H9 (cell line): ENCODE measurements at regions not wholly inside any gene's neighbourhood (a gene's known extent, or its start where the extent isn't known, plus 50 kb on each side); places are given as distances from the start of the nearest gene placed in this dataset.

ENCODE experiments used
- DNase-seq: peaks from one replicate; pipeline ENCODE4 v3.0.0-alpha.2; 2017
- H2AFZ ChIP-seq: one replicate; pipeline ENCODE4 v1.6.1; 2013; ENCODE audit warnings: mild to moderate bottlenecking, low read length, control low read depth, moderate library complexity
- H2AK5ac ChIP-seq: 2 replicates; pipeline ENCODE4 v1.6.1; 2013; ENCODE audit warnings: low read length, control low read depth, mixed read lengths; ENCODE audit not compliant: insufficient read length
- H2BK120ac ChIP-seq: one replicate; pipeline ENCODE4 v1.6.1; 2013; ENCODE audit warnings: low read depth, mild to moderate bottlenecking, low read length, control low read depth, inconsistent platforms; ENCODE audit not compliant: poor library complexity, severe bottlenecking
- H2BK12ac ChIP-seq: 2 replicates; pipeline ENCODE4 v1.6.1; 2013; ENCODE audit warnings: low read length, control low read depth, mixed read lengths, low read depth; ENCODE audit not compliant: insufficient read length
- H2BK15ac ChIP-seq: 2 replicates; pipeline ENCODE4 v1.6.1; 2013; ENCODE audit warnings: low read depth, low read length, control low read depth
- H2BK20ac ChIP-seq: one replicate; pipeline ENCODE4 v1.6.1; 2013; ENCODE audit warnings: low read depth, mild to moderate bottlenecking, low read length, control low read depth, inconsistent platforms; ENCODE audit not compliant: poor library complexity, severe bottlenecking
- H2BK5ac ChIP-seq: 2 replicates; pipeline ENCODE4 v1.6.1; 2013; ENCODE audit warnings: low read length, control low read depth, mixed read lengths; ENCODE audit not compliant: insufficient read length
- H3K14ac ChIP-seq: 2 replicates; pipeline ENCODE4 v1.6.1; 2013; ENCODE audit warnings: low read length, control low read depth; ENCODE audit not compliant: insufficient read depth
- H3K18ac ChIP-seq: 2 replicates; pipeline ENCODE4 v1.6.1; 2013; ENCODE audit warnings: low read depth, mild to moderate bottlenecking, mixed read lengths, low read length, control low read depth; ENCODE audit not compliant: insufficient read length
- H3K23ac ChIP-seq: 2 replicates; pipeline ENCODE4 v1.6.1; 2013; ENCODE audit warnings: low read length, control low read depth, mixed read lengths, low read depth; ENCODE audit not compliant: insufficient read length
- H3K23me2 ChIP-seq: 2 replicates; pipeline ENCODE4 v1.6.1; 2013; ENCODE audit warnings: low read depth, mild to moderate bottlenecking, mixed read lengths, low read length, control low read depth; ENCODE audit not compliant: insufficient read length, poor library complexity, severe bottlenecking
- H3K27ac ChIP-seq: 2 replicates; pipeline ENCODE4 v1.5.1; 2013; ENCODE audit warnings: low read length, control low read depth, mixed read lengths, low read depth; ENCODE audit not compliant: insufficient read length
- H3K27me3 ChIP-seq: 2 replicates; pipeline ENCODE4 v1.6.1; 2013; ENCODE audit warnings: low read length, control low read depth, inconsistent platforms; ENCODE audit not compliant: insufficient read depth
- H3K4ac ChIP-seq: 2 replicates; pipeline ENCODE4 v1.6.1; 2013; ENCODE audit warnings: low read depth, mild to moderate bottlenecking, control low read depth, inconsistent platforms, low read length, moderate library complexity
- H3K4me1 ChIP-seq: 2 replicates; pipeline ENCODE4 v1.6.1; 2013; ENCODE audit warnings: low read length, control low read depth, inconsistent platforms; ENCODE audit not compliant: insufficient read depth
- H3K4me2 ChIP-seq: 2 replicates; pipeline ENCODE4 v1.6.1; 2013; ENCODE audit warnings: low read length, control low read depth, mixed read lengths; ENCODE audit not compliant: insufficient read length, insufficient read depth
- H3K56ac ChIP-seq: 2 replicates; pipeline ENCODE4 v1.6.1; 2013; ENCODE audit warnings: low read depth, mild to moderate bottlenecking, mixed read lengths, low read length, control low read depth; ENCODE audit not compliant: insufficient read length
- H3K79me1 ChIP-seq: 2 replicates; pipeline ENCODE4 v1.6.1; 2013; ENCODE audit warnings: low read depth, mild to moderate bottlenecking, moderate library complexity, low read length, control low read depth, inconsistent platforms; ENCODE audit not compliant: insufficient read depth, poor library complexity, severe bottlenecking
- H3K79me2 ChIP-seq: 2 replicates; pipeline ENCODE4 v1.6.1; 2013; ENCODE audit warnings: low read length, control low read depth, inconsistent platforms; ENCODE audit not compliant: insufficient read depth
- H3K9ac ChIP-seq: 2 replicates; pipeline ENCODE4 v1.6.1; 2013; ENCODE audit warnings: low read length, control low read depth, mixed read lengths; ENCODE audit not compliant: insufficient read length; ENCODE audit errors: extremely low read depth
- H3K9me3 ChIP-seq: one replicate; pipeline ENCODE4 v1.6.1; 2013; ENCODE audit warnings: low read depth, low read length, inconsistent platforms; ENCODE audit not compliant: control insufficient read depth
- H3T11ph ChIP-seq: one replicate; pipeline ENCODE4 v1.6.1; 2013; ENCODE audit warnings: mild to moderate bottlenecking, low read length, control low read depth, inconsistent platforms
- H4K20me1 ChIP-seq: one replicate; pipeline ENCODE4 v1.6.1; 2013; ENCODE audit not compliant: control insufficient read depth, insufficient read length, insufficient read depth
- H4K5ac ChIP-seq: 2 replicates; pipeline ENCODE4 v1.6.1; 2013; ENCODE audit warnings: low read depth, mild to moderate bottlenecking, mixed read lengths, low read length, control low read depth; ENCODE audit not compliant: insufficient read length
- H4K8ac ChIP-seq: replicated peaks from 2 replicates; pipeline ENCODE4 v1.6.1; 2013; ENCODE audit warnings: low read length, control low read depth, mixed read lengths, low read depth; ENCODE audit not compliant: insufficient read length
- H4K91ac ChIP-seq: 2 replicates; pipeline ENCODE4 v1.6.1; 2013; ENCODE audit warnings: low read depth, mild to moderate bottlenecking, moderate library complexity, mixed read lengths, low read length, control low read depth; ENCODE audit not compliant: insufficient read length
- H3K27ac Mint-ChIP-seq, 3 experiments: 2 replicates in 2 of 3; 3 replicates in 1 of 3; pipeline ENCODE4 v1.8.0; 2020 to 2021; ENCODE audit warnings: mixed read lengths in 3 of 3, mild to moderate bottlenecking in 1 of 3, moderate library complexity in 1 of 3
- H3K27me3 Mint-ChIP-seq: 2 replicates; pipeline ENCODE4 v1.8.0; 2021; ENCODE audit warnings: low read depth, mild to moderate bottlenecking, moderate library complexity, mixed read lengths
- H3K36me3 Mint-ChIP-seq, 3 experiments: 2 replicates in 2 of 3; 3 replicates in 1 of 3; pipeline ENCODE4 v1.8.0; 2020 to 2021; ENCODE audit warnings: low read depth in 3 of 3, mixed read lengths in 3 of 3; ENCODE audit not compliant: insufficient read depth in 1 of 3
- H3K4me1 Mint-ChIP-seq, 2 experiments: 2 replicates each; pipeline ENCODE4 v1.8.0; 2020; ENCODE audit warnings: mixed read lengths in 2 of 2
- H3K4me3 Mint-ChIP-seq, 2 experiments: 2 replicates in 1 of 2; 3 replicates in 1 of 2; pipeline ENCODE4 v1.8.0; 2020 to 2021; ENCODE audit warnings: mild to moderate bottlenecking in 2 of 2, mixed read lengths in 2 of 2, moderate library complexity in 1 of 2
- H3K9me3 Mint-ChIP-seq, 2 experiments: 2 replicates in 1 of 2; 3 replicates in 1 of 2; pipeline ENCODE4 v1.8.0; 2020; ENCODE audit warnings: mild to moderate bottlenecking in 2 of 2, mixed read lengths in 2 of 2, moderate library complexity in 1 of 2
- WGBS: extraction: QIAGEN DNeasy Blood & Tissue Kit; methylation state at CpG from one replicate; pipeline ENCODE4 v1.1.7; 2013; ENCODE audit warnings: missing lambda C conversion rate, low lambda C conversion rate, mixed read lengths; ENCODE audit not compliant: insufficient read length; ENCODE audit errors: extremely low coverage; 5-methylcytosine and 5-hydroxymethylcytosine counted together
- TF ChIP-seq, protein P1 (sequence below): fragments of 200-600 bp; sonication (generic); conservative IDR thresholded peaks from 3 replicates; pipeline ENCODE4 v1.8.0; 2021; ENCODE audit warnings: antibody characterized with exemption, mild to moderate bottlenecking

GRCh38 chr1:115907092-115907491, 66.2 kb upstream of the NHLH2 start:
- Histone ChIP-seq H3K14ac (no peak overlapping the region), H3K4ac (no peak overlapping the region), H4K20me1 (no peaks in the 10 kb centered on the region), H3K27me3 (no peaks in the 10 kb centered on the region), H3K9ac (no peak overlapping the region), H3K18ac (no peak overlapping the region), H3K23me2 (no peaks in the 10 kb centered on the region), H3K4me1 (no peaks in the 10 kb centered on the region), H2AFZ (no peak overlapping the region), H3K9me3 (no peaks in the 10 kb centered on the region), H3K56ac (no peak overlapping the region), H2BK20ac (no peak overlapping the region), H2BK15ac (no peak overlapping the region), H3K4me2 (no peak overlapping the region), H2BK5ac (no peak overlapping the region), H3K79me2 (no peaks in the 10 kb centered on the region; the same call in 1 of the 2 replicates), H4K5ac (no peak overlapping the region), H2AK5ac (no peak overlapping the region), H3T11ph (no peak overlapping the region), H2BK120ac (no peak overlapping the region), H3K79me1 (no peaks in the 10 kb centered on the region), H4K8ac (no peak overlapping the region), H4K91ac (no peak overlapping the region), H2BK12ac (no peak overlapping the region), H3K23ac (no peak overlapping the region), H3K27ac (no peak overlapping the region)
- TF ChIP-seq, protein P1, sequence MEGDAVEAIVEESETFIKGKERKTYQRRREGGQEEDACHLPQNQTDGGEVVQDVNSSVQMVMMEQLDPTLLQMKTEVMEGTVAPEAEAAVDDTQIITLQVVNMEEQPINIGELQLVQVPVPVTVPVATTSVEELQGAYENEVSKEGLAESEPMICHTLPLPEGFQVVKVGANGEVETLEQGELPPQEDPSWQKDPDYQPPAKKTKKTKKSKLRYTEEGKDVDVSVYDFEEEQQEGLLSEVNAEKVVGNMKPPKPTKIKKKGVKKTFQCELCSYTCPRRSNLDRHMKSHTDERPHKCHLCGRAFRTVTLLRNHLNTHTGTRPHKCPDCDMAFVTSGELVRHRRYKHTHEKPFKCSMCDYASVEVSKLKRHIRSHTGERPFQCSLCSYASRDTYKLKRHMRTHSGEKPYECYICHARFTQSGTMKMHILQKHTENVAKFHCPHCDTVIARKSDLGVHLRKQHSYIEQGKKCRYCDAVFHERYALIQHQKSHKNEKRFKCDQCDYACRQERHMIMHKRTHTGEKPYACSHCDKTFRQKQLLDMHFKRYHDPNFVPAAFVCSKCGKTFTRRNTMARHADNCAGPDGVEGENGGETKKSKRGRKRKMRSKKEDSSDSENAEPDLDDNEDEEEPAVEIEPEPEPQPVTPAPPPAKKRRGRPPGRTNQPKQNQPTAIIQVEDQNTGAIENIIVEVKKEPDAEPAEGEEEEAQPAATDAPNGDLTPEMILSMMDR = no peak
- Mint-ChIP-seq H3K4me3 (no peak overlapping the region), H3K9me3 (peaks cover 0 to 4% of the 10 kb centered on the region in 2 experiments; a peak in 1 of 5 replicates), H3K27ac (no peak overlapping the region), H3K27me3 (no peaks in the 10 kb centered on the region; the same call in 1 of the 2 replicates), H3K36me3 (no peaks in the 10 kb centered on the region), H3K4me1 (peaks cover 19 to 25% of the 10 kb centered on the region in 2 experiments)
- no CpG with 5 or more reads among the region's 2 CpGs for WGBS
- no peak for DNase-seq
